ENCODE measurements at regions not wholly inside any gene's neighbourhood (a gene's known extent, or its start where the extent isn't known, plus 50 kb on each side); places are given as distances from the start of the nearest gene placed in this dataset.

- no peak for DNase-seq
These were observed 70.6 kb upstream of the TEX51 start for GRCh38 chr2:126828051-126828450.

DNA sequence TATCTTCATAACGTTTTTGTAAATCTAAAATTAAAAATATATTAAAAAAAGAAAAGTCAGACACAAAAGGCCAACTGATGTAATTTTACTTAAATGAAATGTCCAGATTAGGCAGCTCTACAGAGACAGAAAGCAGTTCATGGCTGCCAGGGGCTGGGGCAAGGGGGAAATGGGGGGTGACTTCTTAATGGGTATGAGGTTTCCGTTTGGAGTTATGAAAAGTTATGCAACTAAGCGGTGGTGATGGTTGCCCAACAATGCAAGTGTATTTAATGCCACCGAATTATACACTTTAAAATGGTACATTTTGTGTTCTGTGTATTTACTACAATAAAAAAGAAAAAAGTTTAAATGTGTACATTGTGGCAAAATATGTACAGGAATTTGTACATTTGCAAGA lies 70.2 kb upstream of the TEX51 start:
- DNase-seq = no peak

DNA sequence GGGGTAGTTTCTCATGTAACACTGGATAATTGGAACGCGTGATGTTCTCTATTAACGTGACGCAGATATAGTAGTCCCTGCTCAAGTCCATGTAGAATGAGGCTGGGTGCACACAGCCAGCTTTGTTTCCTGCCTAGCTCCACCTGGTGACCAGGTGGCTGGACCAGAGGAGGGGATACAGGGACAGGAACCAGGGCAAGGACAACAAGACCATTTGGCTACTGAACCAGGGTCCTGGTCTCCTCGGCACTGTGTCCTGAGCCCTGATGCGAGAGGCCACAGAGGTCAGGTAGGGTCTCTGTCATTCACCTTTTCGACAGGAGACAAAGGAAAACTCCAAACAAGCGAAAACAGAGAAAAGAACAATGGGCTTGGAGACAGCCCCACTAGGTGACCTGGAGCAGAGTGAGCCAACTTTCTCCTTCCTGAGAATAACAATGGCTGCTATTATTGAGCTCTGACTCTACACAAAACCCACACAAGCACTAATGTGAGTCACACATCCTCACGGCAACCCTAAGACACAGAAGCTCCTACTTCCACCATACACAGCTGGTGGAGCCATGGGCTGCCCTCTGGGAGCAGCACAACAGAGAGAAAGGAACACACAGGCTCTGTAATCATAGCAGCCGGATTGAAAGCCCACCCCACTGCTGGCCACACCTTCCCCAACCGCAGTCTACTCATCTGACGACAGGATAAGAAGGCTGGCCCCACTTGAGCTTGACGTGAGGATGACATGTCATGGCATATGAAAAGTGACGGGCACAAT lies 67.3 kb upstream of the TEX51 start:
- peak; percentile 58 for DNase-seq

DNA sequence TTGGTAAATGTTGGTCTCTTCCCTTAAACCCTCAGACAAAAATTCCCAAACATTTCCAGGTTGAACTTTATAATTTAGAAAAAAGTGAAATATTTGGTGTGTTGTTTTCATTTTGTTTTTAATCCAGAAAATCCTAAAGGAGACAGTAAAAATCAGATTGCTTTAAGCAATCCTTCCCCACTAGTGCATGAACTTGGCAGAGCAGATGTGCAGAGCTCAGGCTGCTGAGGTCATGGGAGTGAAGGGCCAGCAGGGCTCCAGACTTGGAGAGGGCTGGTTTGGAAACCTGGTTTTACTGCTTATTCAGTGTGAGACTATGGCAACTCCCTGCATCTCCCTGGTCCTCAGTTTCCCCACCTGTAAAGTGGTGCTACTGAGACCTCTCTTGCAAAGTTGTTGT lies 66.7 kb upstream of the TEX51 start:
- peak; percentile 25 for DNase-seq

- no peak for DNase-seq
These were observed 65.9 kb upstream of the TEX51 start for GRCh38 chr2:126832757-126833156.

DNA sequence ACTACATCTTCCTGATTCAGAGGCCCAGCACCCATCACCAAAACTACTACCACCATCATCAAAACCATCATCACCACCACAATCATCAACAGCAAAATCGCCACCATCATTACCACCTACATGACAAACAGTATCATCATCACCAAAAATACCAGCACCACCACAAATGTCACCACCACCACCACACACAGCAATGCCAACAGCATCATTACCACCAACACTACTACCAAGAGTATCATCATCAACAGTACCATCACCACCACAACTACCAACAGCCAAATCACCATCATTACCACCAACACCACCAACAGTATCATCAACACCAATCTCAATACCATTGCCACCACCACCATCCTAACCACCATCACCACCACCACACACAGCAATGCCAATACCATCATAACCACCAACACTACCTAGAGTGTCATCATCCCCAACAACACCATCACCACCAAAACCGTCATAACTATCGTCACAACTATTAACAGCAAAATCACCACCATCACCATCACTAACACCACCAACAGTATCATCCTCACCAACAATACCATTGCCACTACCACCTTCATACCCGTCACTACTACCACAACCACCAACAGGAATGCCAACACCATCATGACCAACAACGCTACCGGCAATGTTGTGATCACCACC lies 64.6 kb upstream of the TEX51 start:
- DNase-seq = no peak

- no peak for DNase-seq
These were observed 63.4 kb upstream of the TEX51 start for GRCh38 chr2:126835261-126835660.

DNA sequence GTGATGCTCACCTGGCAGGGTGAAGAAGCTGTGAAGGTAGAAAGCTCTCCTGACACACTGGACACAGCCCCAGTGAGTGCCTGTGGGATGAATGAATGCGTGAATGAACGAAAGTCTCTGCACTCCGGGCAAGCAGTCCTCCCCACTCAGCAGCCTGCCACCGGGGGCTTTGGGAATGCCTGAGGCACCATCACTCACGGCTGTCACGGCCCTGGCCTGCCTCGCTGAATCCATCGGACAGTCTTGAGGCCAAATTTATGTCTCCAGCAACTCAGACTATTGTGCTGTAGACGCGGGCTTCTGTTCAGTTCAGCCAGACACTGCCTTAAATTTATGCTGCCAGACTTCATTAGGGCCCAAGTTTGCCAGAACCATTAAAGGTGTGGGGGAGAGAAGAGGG lies 62.9 kb upstream of the TEX51 start:
- DNase-seq = no peak

DNA sequence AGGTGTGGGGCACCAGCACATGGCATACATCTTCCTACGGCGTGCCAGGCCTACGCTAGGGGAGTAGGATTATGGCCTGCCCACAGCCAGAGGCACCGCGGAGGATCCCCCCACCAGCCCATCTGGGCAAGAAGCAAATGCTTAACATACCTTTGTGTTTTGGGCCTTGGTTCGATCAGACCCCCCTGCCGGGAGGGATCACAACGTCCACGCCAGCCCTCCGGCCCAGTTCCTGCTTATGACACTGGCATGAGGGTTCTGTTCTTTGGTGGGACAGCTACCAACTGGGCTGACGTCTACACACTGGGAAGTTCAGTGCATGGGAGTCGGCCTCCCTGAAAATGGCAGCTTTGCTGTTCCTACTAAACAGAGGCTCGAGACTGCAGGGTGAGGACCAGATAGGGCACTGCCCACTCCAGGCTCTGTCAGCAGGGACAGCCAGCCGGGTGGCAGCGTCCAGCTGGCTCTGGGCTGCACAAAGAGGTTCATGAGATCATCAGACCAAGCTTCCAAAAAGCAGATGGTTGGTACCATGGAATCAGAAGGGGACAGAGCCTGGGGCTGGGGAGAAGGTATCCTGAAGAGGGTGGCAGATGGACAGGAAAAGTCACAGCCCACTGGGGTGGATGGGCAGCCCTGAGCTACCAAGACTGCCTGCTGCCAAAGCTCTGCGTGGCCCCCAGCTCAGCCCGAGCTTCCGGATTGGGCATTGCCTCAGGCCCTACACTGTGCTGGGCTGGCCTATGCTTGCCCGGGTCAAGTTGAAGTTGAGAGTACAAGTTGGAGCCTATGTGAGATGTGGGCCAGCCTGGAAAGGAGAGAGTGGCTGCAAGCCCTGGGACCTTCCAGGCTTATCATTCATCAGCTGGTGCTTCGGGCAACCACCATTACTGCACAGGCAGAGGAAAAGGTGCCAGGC lies 61.7 kb upstream of the TEX51 start:
- DNase-seq = peak; percentile 25

- peak; percentile 94 for DNase-seq
These were observed 60.5 kb upstream of the TEX51 start for GRCh38 chr2:126837966-126838715.

- DNase-seq = no peak
These were observed 60.0 kb upstream of the TEX51 start for GRCh38 chr2:126838716-126838985.

GRCh38 chr2:126839796-126840195 lies 58.9 kb upstream of the TEX51 start:
- DNase-seq = peak; percentile 88

DNA sequence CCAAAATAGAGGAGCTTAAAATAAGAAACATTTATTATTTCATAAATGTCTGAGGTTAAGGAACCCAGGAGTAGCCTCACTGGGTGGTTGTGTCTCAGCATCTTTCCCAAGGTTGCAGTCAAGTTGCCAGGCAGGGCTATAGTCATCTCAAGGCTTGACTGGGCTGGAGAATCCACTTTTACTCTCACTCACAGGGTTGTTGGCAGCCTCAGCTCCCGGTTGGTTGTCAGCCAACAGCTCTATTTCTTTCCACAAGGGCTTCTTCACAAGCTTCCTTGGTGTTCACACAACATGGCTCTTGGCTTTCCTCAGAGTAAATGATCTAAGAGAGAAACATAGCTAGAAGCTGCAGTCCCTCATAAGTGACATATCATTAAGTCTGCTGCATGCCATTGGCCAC lies 55.6 kb upstream of the TEX51 start:
- DNase-seq = no peak

GRCh38 chr2:126846241-126846640 lies 52.4 kb upstream of the TEX51 start:
- DNase-seq = no peak
